ENCODE measurements at regions not wholly inside any gene's neighbourhood (a gene's known extent, or its start where the extent isn't known, plus 50 kb on each side); places are given as distances from the start of the nearest gene placed in this dataset.

DNA sequence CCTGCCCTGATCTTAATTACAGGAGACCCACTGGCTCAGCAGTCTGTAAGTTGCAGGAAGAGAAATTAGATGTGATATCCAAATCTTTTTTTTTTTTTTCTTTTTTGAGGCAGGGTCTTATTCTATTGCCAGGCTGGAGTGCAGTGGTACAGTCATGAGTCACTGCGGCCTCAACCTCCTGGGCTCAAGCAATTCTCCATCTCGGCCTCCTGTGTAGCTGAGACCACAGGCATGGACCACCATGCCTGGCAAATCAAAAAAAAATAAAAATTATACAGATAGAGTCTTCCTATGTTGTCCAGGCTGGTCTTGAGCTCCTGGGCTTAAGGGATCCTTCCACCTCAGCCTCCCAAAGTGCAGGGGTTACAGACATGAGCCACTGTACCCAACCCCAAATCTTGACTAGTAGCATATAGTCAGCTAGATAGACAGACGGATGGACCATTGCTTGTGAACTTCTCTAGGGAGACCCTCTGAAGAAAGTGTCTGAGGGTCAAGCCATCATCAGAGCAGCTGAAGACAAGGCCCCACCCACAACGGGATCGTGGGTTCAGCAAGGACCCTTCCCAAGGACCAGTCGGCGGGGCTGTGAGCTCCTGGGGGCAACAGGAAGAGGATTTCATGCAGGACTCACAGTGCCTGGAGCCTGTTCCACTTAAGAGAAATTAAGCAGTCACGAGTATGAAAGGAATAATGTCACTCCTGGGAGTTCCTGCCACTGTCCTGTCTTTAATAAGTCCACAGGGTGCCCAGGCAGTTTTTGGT lies 222.7 kb downstream of the ANKRD60 start:
- TF ChIP-seq, protein P1, sequence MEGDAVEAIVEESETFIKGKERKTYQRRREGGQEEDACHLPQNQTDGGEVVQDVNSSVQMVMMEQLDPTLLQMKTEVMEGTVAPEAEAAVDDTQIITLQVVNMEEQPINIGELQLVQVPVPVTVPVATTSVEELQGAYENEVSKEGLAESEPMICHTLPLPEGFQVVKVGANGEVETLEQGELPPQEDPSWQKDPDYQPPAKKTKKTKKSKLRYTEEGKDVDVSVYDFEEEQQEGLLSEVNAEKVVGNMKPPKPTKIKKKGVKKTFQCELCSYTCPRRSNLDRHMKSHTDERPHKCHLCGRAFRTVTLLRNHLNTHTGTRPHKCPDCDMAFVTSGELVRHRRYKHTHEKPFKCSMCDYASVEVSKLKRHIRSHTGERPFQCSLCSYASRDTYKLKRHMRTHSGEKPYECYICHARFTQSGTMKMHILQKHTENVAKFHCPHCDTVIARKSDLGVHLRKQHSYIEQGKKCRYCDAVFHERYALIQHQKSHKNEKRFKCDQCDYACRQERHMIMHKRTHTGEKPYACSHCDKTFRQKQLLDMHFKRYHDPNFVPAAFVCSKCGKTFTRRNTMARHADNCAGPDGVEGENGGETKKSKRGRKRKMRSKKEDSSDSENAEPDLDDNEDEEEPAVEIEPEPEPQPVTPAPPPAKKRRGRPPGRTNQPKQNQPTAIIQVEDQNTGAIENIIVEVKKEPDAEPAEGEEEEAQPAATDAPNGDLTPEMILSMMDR (IDR thresholded peaks at IDR 0.05; ENCODE audit: borderline replicate concordance), result no peak
- Histone ChIP-seq H3K4me3 (no peak overlapping the region), H3K27me3 (ENCODE audit: low read depth) (peaks cover 18% of the 10 kb centered on the region), H3K27ac (replicated peaks) (no peak overlapping the region), H3K9me3 (replicated peaks) (no peaks in the 10 kb centered on the region), H3K4me1 (peaks cover 11% of the 10 kb centered on the region), H3K36me3 (no peaks in the 10 kb centered on the region)
- no peak for DNase-seq
- intact Hi-C loops (cut with micrococcal nuclease), result no loop called here

DNA sequence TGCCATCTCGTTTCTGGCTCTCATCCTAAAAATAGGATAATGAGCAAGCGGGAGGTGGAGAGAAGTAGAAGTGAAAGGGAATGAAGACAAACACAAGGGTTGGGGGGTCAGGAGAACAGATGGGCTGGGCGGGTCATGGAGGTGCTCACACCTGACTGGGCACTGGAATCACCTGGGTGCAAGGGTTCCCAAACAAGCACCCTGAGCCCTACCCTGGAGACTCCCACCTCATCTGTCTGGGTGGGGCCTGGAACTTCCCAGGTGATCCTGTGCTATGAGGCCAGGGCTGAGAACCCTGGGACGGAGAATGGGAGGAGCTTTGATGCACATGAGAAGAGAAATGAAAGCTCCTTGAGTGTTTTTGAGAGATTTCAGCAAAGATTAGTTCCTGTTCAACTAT lies 223.6 kb downstream of the ANKRD60 start:
- no peak overlapping the region for H3K4me3 ChIP-seq
- intact Hi-C loops (cut with micrococcal nuclease), result no loop called here
- no peak for DNase-seq
- H3K9me3 ChIP-seq (replicated peaks), result no peaks in the 10 kb centered on the region
- TF ChIP-seq, protein P1 (IDR thresholded peaks at IDR 0.05; ENCODE audit: borderline replicate concordance), result no peak
- H3K27me3 ChIP-seq (ENCODE audit: low read depth), result peaks cover 15% of the 10 kb centered on the region
- no peak overlapping the region for H3K27ac ChIP-seq (replicated peaks)
- peaks cover 12% of the 10 kb centered on the region for H3K4me1 ChIP-seq
- no peaks in the 10 kb centered on the region for H3K36me3 ChIP-seq

DNA sequence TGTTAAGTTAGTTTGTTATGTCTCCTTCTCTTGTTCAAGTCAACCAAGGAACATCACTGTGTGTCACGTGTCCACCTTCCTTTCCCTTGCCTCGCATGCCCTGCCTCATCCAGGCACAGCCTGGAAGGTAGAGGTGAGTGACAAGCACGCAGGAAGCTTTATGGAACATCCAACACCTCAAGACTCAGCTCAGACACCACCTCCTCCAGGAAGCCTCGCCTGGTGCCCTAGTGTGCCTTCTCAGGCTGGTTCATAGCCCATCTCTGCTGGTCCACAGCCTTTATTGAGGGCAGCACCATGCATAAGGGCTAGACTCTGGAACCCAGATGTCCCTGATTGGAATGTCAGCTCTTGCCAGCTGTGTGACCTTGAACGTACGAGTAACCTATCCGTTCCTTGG lies 224.3 kb downstream of the ANKRD60 start:
- peaks cover 11% of the 10 kb centered on the region for H3K27me3 ChIP-seq (ENCODE audit: low read depth)
- no peaks in the 10 kb centered on the region for H3K9me3 ChIP-seq (replicated peaks)

DNA sequence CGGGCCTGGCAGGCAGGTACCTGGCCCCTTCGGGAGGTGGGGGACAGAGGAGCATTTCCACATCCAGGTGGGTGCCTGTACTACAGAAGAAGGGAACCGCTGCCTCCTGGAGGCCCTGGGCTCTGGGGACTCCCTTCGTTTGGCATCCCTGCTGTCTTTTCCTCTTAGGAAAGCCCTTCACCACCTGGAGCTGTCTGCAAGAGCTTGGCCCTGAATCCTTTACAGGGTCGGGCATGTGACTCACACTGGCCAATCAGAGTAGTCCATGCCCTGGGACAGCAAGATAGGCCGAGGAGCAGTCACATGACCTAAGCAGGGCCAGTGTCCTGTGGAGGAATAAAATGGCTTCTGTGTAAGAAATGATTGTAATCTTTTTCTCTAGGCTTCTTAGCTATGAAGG lies 224.9 kb downstream of the ANKRD60 start:
- Histone ChIP-seq H3K9me3 (replicated peaks) (no peaks in the 10 kb centered on the region), H3K27ac (replicated peaks) (no peak overlapping the region), H3K4me1 (peaks cover 21% of the 10 kb centered on the region), H3K27me3 (ENCODE audit: low read depth) (peaks cover 15% of the 10 kb centered on the region), H3K4me3 (no peak overlapping the region), H3K36me3 (no peaks in the 10 kb centered on the region)
- TF ChIP-seq, protein P1 (IDR thresholded peaks at IDR 0.05; ENCODE audit: borderline replicate concordance), result no peak
- DNase-seq, result no peak
- intact Hi-C loops (cut with micrococcal nuclease), result no loop called here

More for the DNA sequence above, 224.3 kb downstream of the ANKRD60 start:
- intact Hi-C loops (cut with micrococcal nuclease), result no loop called here
- Histone ChIP-seq H3K4me3 (no peak overlapping the region), H3K36me3 (no peaks in the 10 kb centered on the region), H3K27ac (replicated peaks) (no peak overlapping the region), H3K4me1 (peaks cover 17% of the 10 kb centered on the region)
- DNase-seq, result no peak
- TF ChIP-seq, protein P1 (IDR thresholded peaks at IDR 0.05; ENCODE audit: borderline replicate concordance), result no peak

DNA sequence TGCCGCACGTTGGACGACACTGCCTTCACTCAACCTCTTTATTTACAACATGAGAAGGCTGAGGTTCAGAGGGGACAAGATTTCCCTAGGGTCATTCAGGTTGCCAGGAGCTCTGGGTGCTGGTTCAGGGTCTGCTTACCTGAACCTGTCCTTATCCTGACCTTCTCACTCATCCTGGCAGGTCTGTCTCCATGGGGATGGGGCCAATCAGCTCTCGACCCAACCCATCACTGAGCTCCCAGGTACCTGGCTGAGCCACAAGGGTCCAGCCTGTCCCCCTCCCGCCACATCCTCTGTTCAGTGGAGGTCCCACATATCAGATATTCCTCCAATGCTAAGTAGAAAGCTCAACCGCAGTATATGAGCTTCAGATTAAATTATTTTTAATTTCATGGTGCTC lies 225.6 kb downstream of the ANKRD60 start:
- DNase-seq, result no peak

More for the DNA sequence above, 225.6 kb downstream of the ANKRD60 start:
- TF ChIP-seq, protein P1 (IDR thresholded peaks at IDR 0.05; ENCODE audit: borderline replicate concordance), result no peak
- Histone ChIP-seq H3K4me3 (no peak overlapping the region), H3K4me1 (peaks cover 21% of the 10 kb centered on the region), H3K36me3 (no peaks in the 10 kb centered on the region), H3K27me3 (ENCODE audit: low read depth) (peaks cover 16% of the 10 kb centered on the region), H3K27ac (replicated peaks) (no peak overlapping the region), H3K9me3 (replicated peaks) (no peaks in the 10 kb centered on the region)
- intact Hi-C loops (cut with micrococcal nuclease), result no loop called here

Measured in left ventricle myocardium inferior (tissue), 1 donor.